Astrocyte (in vitro differentiated cells and primary cell): ENCODE measurements at regions not wholly inside any gene's neighbourhood (a gene's known extent, or its start where the extent isn't known, plus 50 kb on each side); places are given as distances from the start of the nearest gene placed in this dataset.

Experiments
- EZH2 ChIP-seq: IDR thresholded peaks from 2 replicates; pipeline ENCODE4 v1.6.1; 2012; ENCODE audit warnings: mild to moderate bottlenecking, low read length, inconsistent platforms; ENCODE audit not compliant: insufficient read depth
- TF ChIP-seq, protein P1 (sequence below): IDR thresholded peaks from 2 replicates; pipeline ENCODE4 v1.5.1; 2011; ENCODE audit warnings: low read depth, mild to moderate bottlenecking, inconsistent platforms, low read length, moderate library complexity; ENCODE audit not compliant: insufficient read depth

DNA sequence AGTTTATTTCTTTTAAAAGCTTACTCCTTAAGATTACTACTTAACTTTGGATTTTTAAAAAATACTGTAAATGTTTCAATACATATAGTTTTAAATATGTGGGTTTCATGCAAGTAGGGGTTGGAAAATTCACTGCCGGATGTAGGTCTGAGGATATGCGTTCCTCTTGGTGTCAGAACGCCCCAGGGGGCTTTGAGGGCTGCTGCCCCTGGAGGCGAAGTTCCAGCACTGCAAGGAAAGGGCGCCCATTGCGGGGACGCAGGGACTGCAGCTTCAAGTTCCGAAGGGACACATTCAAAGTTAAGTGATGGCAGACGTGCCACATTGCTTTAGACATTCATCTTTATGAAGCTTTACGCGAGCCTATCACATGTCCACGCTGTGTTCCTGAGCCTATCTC is 152.9 kb downstream of the SOD2 start:
- TF ChIP-seq, protein P1, sequence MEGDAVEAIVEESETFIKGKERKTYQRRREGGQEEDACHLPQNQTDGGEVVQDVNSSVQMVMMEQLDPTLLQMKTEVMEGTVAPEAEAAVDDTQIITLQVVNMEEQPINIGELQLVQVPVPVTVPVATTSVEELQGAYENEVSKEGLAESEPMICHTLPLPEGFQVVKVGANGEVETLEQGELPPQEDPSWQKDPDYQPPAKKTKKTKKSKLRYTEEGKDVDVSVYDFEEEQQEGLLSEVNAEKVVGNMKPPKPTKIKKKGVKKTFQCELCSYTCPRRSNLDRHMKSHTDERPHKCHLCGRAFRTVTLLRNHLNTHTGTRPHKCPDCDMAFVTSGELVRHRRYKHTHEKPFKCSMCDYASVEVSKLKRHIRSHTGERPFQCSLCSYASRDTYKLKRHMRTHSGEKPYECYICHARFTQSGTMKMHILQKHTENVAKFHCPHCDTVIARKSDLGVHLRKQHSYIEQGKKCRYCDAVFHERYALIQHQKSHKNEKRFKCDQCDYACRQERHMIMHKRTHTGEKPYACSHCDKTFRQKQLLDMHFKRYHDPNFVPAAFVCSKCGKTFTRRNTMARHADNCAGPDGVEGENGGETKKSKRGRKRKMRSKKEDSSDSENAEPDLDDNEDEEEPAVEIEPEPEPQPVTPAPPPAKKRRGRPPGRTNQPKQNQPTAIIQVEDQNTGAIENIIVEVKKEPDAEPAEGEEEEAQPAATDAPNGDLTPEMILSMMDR: no peak
- TF ChIP-seq EZH2: no peak
